ENCODE measurements at regions not wholly inside any gene's neighbourhood (a gene's known extent, or its start where the extent isn't known, plus 50 kb on each side); places are given as distances from the start of the nearest gene placed in this dataset.

GRCh38 chr4:115294717-115295116, 181.3 kb upstream of the NDST4 start:
- no peak for TF ChIP-seq CTCF (IDR thresholded peaks at IDR 0.05)
- Mint-ChIP-seq H3K27me3 (ENCODE audit: insufficient read depth) (no peaks in the 10 kb centered on the region), H3K27ac (no peak overlapping the region), H3K4me3 (no peak overlapping the region), H3K36me3 (ENCODE audit: low read depth) (no peaks in the 10 kb centered on the region), H3K4me1 (ENCODE audit: low read depth) (no peaks in the 10 kb centered on the region), H3K9me3 (peaks cover 13% of the 10 kb centered on the region; the same call in 1 of the 2 replicates)
- no peak for DNase-seq

DNA sequence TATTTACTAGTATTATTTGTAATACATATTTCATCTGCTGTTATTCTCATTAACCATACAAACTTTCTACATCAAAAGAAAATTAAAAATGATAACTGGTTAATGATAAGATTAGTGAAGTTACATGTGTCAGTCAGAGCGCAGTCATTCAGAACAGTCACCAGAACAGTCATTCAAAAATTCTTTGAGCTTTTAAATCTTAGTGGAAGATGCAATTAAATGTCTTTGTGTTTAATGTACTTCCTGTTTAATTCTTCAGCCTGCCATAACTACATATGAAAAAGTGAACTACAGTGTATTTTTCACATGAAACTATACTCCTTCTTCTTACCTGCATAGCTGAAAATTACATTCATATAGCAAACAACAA, 179.7 kb upstream of the NDST4 start:
- Mint-ChIP-seq H3K4me1 (ENCODE audit: low read depth) (no peaks in the 10 kb centered on the region), H3K36me3 (ENCODE audit: low read depth) (no peaks in the 10 kb centered on the region), H3K27me3 (ENCODE audit: insufficient read depth) (no peaks in the 10 kb centered on the region)

DNA sequence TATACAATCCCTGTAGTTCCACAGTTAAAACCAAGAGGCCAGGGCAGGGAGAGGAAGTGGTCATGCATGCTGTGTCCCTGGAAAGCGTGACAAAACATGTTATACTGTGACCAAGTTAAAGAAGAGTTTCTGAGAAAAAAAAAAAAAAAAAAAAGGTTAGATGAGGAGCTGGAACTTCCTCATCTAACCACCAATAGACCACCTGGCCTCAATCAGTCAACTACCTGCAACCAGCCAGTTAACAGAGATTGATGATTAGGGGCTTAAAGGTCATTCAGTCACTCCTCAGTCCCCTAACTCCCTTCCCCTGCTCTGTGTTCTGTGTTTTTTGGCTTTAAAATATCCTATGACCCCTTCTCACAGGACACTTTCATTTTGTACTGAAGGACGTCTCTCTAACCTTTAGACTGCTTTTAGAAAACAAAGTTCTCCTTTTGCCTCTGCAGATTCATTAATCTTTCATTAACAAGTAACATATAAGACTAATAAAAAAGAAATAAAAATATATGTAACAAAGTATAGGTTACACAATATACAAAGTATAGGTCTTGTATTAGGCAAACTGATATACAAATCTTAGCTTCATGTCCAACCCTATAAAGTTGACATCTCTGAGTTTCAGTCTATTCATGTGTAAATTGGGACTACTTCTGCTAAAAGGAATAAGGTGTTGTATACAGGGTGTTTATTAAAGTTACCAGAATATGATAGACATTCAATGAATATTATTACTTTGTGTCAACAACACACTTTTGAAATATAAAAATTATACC, 179.1 kb upstream of the NDST4 start:
- DNase-seq: no peak
- Mint-ChIP-seq H3K27ac (no peak overlapping the region), H3K36me3 (ENCODE audit: low read depth) (no peaks in the 10 kb centered on the region), H3K4me1 (ENCODE audit: low read depth) (no peaks in the 10 kb centered on the region), H3K9me3 (peaks cover 33% of the 10 kb centered on the region), H3K27me3 (ENCODE audit: insufficient read depth) (no peaks in the 10 kb centered on the region), H3K4me3 (no peak overlapping the region)
- no peak for TF ChIP-seq CTCF (IDR thresholded peaks at IDR 0.05)

More for the DNA sequence above, 179.7 kb upstream of the NDST4 start:
- TF ChIP-seq CTCF (IDR thresholded peaks at IDR 0.05): no peak
- no peak overlapping the region for H3K27ac Mint-ChIP-seq
- H3K9me3 Mint-ChIP-seq: peaks cover 27% of the 10 kb centered on the region
- no peak overlapping the region for H3K4me3 Mint-ChIP-seq
- DNase-seq: no peak

DNA sequence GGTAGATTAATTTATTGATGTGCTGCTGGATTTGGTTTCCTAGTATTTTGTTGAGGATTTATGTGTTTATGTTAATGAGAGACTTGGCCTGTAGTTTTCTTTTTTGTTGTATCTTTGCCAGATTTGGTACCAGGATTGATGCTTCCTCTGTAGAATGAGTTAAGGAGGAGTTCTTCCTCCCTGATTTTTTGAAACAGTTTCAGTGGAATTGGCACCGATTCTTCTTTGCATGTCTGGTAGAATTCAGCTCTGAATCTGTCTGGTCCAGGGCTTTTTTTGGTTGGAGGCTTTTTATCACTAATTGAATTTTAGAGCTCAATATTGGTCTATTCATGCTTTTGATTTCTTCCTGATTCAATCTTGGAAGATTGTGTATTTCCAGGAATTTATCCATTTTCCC, 174.0 kb upstream of the NDST4 start:
- no peak overlapping the region for H3K27ac Mint-ChIP-seq
- no peaks in the 10 kb centered on the region for H3K4me1 Mint-ChIP-seq (ENCODE audit: low read depth)
- DNase-seq: no peak
- TF ChIP-seq CTCF (IDR thresholded peaks at IDR 0.05): no peak
- H3K36me3 Mint-ChIP-seq (ENCODE audit: low read depth): no peaks in the 10 kb centered on the region
- H3K27me3 Mint-ChIP-seq (ENCODE audit: insufficient read depth): no peaks in the 10 kb centered on the region
- H3K9me3 Mint-ChIP-seq: peaks cover 45% of the 10 kb centered on the region
- no peak overlapping the region for H3K4me3 Mint-ChIP-seq

DNA sequence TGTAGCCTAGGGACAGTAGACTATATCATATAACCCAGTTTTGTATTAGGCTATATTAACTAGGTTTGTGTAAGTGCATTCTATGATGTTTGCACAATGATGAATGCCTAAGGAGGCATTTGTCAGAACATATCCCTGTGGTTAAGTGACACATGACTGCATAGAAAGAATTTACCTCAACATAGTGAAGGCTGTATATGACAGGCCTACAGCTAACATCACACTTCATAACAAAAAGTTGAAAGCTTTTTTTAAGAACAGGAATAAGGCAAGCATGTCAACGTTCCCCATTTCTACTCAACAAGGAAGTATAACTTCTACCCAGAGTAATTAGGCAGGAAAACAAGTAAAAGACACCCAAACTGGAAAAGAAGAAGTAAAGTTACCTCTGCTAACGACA, 165.9 kb upstream of the NDST4 start:
- Mint-ChIP-seq H3K9me3 (peaks cover 14% of the 10 kb centered on the region), H3K4me3 (no peak overlapping the region), H3K27ac (no peak overlapping the region), H3K4me1 (ENCODE audit: low read depth) (no peaks in the 10 kb centered on the region), H3K27me3 (ENCODE audit: insufficient read depth) (no peaks in the 10 kb centered on the region), H3K36me3 (ENCODE audit: low read depth) (no peaks in the 10 kb centered on the region)
- TF ChIP-seq CTCF (IDR thresholded peaks at IDR 0.05): no peak
- DNase-seq: no peak

Data from HFFc6 (cell line).